Cerebellar cortex (tissue), 1 donor: ENCODE measurements at regions not wholly inside any gene's neighbourhood (a gene's known extent, or its start where the extent isn't known, plus 50 kb on each side); places are given as distances from the start of the nearest gene placed in this dataset.
"Not testable (repeated sequence)": the region's sequence is repeated elsewhere in the genome, so short reads cannot be mapped to it uniquely, and the experiment has no call there.

Experiments
- DNase-seq: peaks from one replicate; pipeline ENCODE4 v3.0.0-alpha.2; 2015; ENCODE audit warnings: low spot score

DNA sequence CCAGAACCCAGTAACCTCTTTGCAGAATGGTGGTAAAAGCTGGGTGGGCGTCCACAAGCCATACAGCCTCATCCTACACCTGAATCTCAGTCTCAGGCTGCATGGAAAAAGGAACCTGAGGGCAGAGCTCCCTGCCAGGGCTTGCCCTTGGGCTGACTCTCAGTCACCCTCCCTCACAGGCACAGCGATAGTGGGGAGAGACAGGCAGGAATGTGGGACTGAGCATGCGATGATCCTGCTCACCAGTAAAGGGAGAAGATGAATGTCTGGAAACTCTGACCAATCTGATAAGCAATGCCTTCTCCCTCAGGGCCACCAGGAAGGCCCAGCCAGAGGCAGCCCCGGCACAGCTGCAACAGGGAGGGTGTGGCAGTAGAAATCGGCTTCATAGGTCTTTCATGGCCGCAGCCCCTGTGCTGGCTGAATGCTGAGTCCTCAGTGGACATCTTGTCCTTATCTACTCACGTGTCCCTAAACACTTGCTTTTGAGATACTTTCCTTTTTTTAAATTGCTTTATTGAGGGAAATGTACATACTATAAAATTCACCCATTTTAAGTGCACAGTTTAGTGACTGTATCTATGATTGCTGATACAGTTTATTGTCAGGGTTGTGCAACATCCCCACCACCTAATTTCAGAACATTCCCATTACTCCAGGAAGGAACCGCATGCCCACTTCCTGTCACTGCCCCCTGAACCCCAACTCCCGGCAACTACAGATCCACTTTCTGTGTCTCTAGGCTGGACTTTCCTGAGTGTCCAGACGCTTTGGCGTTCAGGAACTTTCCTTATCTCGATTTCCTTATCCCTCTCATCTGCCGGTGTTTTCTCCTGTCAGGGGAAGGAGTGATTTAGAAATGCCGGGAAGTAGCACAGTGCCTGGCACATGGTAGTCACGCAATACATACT lies 258.1 kb downstream of the PCNX1 start:
- no peak for DNase-seq

DNA sequence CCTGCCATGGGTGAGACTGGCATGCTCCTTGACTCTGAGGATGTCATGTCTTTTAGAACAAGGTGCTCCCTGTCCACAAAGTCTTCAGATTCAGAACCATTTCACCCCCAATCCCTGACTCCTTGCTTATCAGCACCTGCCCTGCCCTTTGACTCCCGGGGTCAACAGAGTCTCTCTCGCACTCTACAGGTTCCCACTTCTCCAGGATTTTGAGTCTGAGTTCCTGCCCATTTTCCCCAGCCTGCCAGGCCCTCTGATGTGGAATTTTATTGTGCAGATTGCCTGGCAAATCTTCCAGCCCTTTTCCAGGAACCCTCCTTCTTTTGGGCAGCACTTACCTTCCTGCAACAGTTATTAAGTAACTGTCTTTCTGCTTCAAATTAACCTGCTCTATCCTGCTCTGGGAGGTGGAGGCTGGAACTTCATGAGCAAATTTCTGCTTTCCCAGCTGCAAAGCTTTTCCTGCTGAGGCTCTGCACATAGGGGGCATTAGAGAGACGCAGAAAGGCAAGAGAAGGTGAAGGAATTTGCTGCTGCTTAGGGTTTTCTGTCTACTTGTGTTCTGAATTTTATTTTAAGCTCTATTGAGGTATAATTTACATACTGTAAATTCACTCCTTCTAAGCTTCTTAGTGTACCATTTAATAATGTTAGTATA lies 259.1 kb downstream of the PCNX1 start:
- DNase-seq: peak; percentile 47

DNA sequence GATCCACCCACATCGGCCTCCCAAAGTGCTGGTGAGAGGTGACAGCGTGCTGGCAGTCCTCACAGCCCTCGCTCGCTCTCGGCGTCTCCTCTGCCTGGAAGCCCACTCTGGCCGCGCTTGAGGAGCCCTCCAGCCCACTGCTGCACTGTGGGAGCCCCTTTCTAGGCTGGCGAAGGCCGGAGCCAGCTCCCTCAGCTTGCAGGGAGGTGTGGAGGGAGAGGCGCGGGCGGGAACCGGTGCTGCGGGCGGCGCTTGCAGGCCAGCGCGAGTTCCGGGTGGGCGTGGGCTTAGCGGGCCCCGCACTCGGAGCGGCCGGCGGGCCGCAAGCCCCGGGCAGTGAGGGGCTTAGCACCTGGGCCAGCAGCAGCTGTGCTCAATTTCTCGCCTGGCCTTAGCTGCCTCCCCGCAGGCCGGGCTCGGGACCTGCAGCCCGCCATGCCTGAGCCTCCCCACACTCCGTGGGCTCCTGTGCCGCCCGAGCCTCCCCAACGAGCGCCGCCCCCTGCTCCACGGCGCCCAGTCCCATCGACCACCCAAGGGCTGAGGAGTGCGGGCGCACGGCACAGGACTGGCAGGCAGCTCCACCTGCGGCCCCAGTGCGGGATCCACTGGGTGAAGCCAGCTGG lies 260.2 kb downstream of the PCNX1 start:
- DNase-seq: not testable (repeated sequence)

DNA sequence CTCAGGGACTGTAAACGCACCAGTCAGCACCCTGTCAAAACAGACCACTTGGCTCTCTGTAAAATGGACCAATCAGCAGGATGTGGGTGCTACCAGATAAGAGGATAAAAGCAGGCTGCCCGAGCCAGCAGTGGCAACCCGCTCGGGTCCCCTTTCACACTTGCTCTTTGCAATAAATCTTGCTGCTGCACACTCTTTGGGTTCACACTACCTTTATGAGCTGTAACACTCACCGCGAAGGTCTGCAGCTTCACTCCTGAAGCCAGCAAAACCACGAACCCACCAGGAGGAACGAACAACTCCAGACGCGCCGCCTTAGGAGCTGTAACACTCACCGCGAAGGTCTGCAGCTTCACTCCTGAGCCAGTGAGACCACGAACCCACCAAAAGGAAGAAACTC lies 260.9 kb downstream of the PCNX1 start:
- not testable (repeated sequence) for DNase-seq

DNA sequence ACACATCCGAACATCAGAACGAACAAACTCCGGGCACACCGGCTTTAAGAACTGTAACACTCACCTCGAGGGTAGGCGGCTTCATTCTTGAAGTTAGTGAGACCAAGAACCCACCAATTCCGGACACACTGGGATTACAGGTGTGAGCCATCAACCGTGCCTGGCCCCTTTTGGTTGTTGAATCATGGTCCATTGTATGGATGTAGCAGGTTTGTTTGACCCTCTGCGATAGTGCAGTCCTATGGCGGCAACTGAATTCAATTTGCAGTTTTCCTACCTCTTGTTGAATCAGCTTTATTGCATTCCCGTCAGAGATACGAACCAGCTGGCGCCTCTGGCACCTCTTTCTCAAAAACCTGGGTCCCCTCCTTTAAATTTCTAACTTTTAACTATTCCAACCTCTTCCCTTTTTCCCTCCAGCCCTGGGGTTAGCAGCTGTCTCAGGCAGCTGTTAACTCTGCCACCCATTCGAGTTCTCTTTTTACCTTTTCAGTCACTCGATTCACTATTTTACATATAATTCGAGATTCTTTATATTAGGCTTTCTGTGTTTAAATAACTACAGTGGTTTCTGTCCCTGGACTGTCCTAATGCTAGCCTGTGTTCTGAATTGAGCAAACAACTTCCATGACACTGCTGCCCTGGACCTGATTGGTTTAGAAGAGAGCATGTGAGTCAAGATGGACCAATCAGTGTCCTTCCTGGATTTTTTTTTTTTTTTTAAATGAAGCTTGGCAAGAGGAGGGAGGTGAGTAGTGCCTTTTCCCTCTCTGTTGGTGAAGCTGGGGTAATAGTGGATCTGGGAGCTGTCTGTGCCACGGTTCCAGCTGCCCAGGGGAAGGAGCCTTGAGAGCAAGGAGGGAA lies 261.5 kb downstream of the PCNX1 start:
- no peak for DNase-seq

DNA sequence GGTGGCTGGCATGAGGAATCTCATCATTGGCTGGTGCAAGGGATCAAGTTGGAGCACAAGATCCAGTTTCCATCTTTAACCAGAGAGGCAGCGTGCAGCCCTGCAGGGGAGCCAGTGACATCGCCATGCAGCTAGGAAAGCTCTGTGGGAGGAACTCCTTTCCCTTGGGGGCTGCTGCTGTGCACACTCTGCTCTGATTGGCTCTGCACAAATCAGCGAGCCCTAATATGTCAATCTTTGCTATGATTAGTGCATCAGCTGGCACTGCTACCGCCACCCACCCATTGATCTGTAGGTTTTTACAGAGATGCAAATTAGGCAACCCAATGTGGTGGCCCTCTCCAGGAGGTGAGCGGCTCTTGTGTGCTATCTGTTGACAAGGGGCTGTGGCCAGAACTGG lies 262.6 kb downstream of the PCNX1 start:
- no peak for DNase-seq

DNA sequence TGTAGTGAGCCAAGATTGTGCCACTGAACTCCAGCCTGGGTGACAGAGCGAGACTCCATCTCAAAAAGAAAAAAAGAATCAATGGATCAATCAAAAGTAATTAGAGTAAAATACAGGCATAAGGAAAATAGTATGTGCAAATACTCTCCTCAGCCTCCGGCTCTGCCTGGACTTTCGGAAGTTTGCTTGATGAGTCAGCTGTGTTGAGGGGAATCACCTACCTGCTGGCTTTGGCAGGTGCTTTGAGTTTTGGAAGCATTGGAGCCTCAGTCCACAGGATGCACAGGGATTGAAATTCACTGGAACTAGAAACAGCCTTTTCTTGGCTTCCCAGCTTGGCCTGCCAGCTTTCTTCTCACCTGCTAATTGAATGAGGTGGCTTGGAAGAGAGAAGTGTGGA lies 268.2 kb downstream of the PCNX1 start:
- DNase-seq: no peak

DNA sequence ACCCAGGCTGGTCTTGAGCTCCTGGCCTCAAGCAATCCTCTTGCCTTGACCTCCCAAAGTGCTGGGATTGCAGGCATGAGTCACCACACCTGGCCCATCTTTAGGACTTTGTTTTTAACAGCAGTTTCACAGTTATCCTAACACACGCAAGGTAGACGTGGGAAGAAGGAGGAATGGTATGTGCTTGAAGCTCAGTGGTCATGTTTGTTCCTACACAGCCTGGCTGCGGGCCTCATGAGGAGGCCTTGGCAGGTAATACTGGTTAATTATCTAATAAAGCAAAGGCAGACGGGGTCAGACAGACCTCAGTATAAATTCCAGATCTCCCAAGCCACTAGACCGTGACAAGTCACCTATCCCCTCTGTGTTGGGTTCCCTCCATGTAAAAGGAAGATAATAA lies 271.8 kb downstream of the PCNX1 start:
- no peak for DNase-seq

DNA sequence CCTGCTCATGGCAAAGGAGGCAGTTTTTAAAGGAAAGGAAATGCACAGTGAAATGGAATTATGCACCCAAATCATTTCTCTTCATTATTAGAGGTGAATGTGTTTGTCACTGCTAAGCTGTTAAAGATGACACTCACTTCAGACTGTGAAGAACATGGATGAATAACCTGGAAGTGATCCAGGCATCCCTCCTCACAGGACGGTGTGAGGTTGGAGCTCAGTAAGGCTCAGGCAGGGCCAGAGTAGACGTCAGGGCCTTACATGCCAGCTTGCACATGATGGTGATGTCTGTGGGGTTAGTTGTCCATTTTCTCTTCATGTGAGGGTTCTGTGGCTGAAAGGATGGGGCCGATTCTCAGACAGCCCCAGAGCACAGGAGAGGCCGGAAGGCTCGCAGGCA lies 273.1 kb downstream of the PCNX1 start:
- DNase-seq: no peak

DNA sequence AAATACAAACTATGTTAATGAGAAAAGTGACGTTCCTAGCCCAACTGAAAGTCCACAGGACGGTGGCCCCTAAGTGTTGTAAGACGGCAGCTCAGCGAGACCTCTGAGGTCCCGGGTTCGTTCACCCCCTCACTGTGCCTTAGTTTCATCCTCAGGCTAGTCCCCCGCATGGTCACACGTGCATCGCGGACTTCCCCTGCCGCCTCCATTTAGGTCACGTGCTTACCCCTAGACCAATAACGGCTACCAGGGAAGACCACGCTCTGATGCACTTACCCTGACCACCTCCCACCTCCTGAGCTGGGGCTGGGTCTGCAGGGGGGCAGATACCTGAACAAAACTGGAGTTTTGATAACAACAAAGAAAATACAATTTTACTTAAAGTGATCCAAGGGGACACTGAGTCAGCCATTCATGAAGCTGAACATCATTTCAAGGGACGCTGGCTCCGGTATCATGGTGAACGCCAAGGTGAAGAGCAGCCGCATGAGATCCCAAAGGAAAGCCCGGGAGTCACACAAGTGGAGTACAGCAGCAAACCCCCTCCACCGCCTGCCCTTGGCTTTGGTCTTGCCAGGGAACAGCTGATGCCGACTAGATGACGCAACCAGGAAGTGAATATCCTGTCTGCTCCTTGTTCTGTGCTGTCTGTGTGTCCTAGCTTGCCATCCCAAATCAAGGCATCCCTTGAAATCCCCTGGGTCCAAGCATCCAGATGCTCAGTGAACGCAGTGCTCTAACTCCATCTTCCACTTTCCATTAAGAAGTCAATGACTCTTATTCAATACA lies 274.1 kb downstream of the PCNX1 start:
- no peak for DNase-seq

DNA sequence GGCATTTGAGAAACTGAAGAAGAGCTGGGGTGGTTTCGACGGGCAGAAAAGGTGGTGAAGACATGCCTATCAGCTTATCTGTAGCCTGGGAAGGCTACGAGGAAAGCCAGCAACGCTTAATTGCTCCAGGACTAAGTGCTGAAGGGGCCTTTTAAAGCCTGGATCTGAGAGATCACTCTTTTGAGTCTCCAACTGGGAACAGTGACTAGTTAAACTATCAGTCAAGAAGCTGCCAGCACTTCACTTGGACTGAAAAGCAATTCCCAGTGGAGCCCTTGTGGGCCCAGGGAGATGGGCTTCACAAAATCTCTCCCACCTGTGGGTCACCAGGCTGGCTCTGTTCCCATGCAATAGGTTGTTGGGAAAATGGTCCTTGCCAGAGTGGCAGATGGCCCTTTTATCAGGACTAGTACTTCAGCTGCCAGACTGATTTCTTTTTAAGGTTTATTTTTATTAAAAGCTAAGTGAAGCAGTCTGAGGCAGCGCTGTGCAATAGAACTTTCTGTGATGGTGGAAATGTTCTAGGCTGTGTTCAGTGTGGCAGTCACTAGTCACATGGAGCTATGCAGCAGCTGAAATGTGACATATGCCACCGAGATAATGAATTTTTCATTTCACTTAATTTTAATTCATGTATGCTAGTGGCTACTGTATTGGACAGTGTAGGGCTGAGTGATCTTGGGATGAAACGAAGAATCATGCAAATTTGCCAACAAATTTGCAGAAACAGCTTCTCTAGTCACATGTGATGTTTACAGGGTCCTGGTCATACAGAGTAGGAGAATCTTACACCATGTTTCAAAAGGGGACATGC lies 276.8 kb downstream of the PCNX1 start:
- peak; percentile 28 for DNase-seq

DNA sequence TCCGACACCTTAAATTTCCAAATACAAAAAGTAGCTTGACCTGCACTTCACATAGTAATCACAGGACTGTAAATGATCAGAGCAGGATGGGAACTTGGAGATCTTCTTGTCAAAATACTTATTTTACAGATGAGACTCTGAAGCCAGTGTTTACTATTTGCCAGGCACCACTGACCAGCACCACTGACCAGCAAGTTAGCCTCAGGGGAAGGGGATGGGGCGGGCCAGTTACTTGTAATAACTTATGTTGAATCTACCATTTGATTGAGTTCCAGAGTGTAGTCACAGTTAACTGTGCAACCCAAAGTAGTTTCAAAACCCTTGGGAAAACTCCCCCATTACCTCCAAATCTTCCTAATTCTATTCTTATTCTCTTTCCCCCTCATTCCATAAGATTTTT lies 278.4 kb downstream of the PCNX1 start:
- no peak for DNase-seq

DNA sequence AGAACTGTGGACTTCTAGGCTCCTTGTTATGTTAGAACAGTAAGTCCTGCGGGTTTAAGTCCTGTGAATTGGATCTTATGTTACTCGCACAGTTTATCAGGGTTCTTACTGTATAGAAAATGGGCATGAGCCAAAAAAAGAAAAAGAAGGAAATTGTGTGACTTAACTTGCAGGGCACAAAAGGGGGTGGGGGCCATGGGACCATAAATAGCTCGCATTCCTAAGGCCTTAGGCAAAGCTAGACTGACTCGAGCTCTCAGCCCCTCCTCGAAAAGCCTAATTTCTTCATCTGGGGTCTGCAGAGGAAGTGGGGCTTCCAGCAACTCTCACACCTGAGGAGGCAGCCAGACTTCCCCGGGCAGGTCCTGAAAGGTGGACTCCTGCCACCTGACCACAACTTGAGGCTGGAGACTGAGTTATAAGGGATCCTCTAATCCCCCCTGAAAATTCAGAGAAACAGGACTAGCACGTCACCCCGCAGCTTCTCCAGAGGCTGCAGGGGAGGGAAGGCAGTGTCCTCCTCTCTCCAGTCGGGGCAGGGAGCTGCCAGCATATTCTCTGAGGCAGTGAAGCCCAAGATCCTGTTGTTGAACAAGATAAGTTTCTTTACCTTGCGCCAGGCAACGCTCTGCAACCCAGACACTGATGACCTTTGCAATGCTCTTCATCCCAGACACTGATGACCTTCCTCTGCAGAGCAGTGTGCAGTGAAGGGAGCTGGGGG lies 280.5 kb downstream of the PCNX1 start:
- no peak for DNase-seq

DNA sequence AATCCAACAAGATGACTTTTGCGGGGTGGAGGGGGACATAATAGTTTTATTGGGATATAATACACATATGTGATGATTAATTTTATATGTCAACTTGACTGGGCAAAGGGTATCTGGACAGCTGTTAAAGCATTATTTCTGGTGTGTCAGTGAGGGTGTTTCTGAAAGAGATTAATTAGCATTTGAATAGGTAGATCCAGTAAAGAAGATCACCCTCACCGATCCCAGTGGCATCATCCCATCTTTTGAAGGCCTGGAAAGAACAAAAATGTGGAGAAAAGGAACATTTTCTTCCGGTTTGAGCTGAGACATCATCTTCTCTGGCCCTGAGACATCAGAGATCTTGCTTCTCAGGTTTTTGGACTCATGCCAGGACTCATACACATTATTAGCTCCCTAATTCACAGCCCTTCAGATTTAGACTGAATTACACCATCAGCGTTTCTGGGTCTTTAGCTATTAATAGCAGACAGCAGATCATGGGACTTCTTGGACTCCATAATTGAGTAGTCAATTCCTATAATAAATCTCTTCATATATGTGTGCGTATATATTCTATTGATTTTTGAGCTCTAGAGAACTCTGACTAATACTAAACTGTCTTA lies 283.6 kb downstream of the PCNX1 start:
- DNase-seq: no peak

DNA sequence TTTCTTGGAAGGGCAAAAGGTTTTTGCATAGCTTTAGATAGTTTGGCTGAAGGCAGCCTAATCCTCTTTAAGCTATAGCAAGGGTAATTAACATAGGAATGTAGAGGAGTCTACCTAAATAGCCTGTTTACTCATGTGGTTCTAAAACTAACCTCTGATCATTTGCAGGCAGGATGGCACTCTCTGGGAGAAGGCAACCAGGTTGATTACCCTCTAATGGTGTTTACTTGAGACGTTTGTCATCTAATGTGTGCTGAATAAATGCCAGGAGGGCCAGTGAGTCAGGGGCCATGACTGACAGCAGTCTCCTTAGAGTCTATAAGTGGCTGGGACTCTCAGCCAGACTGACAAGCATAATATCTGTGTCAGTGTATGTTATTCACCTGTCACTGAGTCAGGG lies 286.4 kb downstream of the PCNX1 start:
- DNase-seq: no peak

DNA sequence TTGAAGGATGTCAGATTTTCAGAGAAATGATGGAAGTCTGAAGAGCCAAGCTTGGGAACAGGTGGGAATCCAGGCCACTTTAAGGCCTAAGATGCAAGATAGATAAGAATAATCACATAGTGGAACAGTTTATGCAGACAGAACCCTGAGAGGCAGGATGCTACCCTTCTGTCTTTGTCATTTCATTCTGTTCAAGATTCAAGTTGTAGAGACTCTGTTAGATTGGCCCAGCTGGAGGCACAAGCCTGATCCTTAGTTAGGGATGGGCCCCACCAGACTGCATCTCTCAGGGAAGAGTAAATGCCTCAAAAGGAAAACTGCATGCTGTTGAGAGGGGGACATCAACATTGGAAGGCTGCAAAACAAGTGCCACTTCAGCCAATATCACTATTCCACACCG lies 287.0 kb downstream of the PCNX1 start:
- DNase-seq: no peak

DNA sequence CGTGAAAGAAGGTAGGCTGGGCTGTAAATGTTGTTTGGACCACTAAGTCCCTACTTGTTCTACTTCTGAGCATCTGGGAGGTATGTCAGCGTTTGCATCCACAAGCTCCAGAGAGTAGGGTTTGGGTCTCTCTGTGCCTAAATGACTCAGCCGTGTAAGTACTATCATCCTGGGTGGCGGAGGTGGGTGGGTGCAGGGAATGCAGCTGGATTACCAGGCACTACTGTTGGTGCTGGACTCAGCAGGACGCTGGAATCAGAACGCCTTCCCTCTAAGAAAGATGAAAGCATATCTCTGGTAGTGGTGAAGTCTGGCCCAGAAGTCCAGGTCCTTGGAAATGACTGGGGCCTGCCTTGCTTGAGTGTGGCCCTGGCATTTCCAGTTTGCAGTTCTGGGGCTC lies 289.7 kb downstream of the PCNX1 start:
- DNase-seq: no peak

DNA sequence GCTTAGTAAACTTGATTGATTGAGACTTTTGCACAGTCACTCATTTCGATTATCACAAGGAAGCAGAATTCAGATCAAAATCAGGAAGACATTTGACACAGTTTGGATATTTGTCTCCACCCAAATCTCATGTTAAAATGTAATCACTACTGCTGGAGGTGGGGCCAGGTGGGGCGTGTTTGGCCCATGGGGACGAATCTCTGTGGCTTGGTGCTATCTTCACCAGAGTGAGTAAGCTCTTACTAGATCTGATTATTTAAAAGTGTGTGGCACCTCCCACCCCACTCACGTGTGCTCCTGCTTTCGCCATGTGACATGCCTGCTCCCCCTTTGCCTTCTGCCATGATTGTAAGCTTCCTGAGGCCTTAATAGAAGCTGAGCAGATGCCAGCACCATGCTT lies 291.4 kb downstream of the PCNX1 start:
- no peak for DNase-seq

DNA sequence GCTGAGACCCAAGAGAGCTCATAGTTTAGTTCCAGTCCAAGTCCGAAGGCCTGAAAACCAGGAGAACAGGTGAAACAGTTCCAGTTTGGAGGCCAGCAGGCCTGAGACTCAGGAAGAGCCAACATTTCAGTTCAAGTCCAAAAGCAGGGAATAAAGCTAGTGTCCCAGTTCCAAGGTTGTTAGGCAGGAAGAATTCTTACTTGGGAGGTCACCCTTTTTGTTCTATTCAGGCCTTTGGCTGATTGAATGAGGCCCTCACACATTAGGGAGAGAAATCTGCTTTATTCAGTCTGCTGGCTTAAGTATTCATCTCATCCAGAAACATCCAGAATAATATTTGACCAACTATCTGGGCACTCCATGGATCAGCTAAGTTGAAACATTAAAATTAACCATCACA lies 294.6 kb downstream of the PCNX1 start:
- DNase-seq: no peak
